ENCODE measurements at regions not wholly inside any gene's neighbourhood (a gene's known extent, or its start where the extent isn't known, plus 50 kb on each side); places are given as distances from the start of the nearest gene placed in this dataset.

- H3K27ac Mint-ChIP-seq = no peak overlapping the region
These were observed 1111.8 kb upstream of the EEF2KMT start for GRCh38 chr16:6209355-6209930.

GRCh38 chr16:6207580-6207979 lies 1110.0 kb upstream of the EEF2KMT start:
- H3K4me1 ChIP-seq (ENCODE audit: insufficient read depth, low read length) = no peaks in the 10 kb centered on the region
- CTCF ChIA-PET = no interaction called here
- no peaks in the 10 kb centered on the region for H3K4me1 Mint-ChIP-seq
- no peak for DNase-seq
- H3K36me3 Mint-ChIP-seq = no peaks in the 10 kb centered on the region
- POLR2A ChIA-PET = no interaction called here
- no peak overlapping the region for H3K27ac Mint-ChIP-seq
- no peaks in the 10 kb centered on the region for H3K27me3 ChIP-seq (ENCODE audit: insufficient read depth, low read length, poor library complexity, severe bottlenecking)
- peaks cover 4 to 30% (median 13%) of the 10 kb centered on the region in 5 donors for H3K9me3 Mint-ChIP-seq
- no peak overlapping the region for H3K27ac ChIP-seq (ENCODE audit: low read depth, low read length)
- no peaks in the 10 kb centered on the region for H3K27me3 Mint-ChIP-seq
- H3K9me3 ChIP-seq (ENCODE audit: low read length) = no peaks in the 10 kb centered on the region
- H3K4me3 Mint-ChIP-seq = no peak overlapping the region
- H3K36me3 ChIP-seq (ENCODE audit: insufficient read depth, low read length) = no peaks in the 10 kb centered on the region
- H3K4me3 ChIP-seq (ENCODE audit: low read length) = no peak overlapping the region

More at GRCh38 chr16:6209355-6209930, 1111.8 kb upstream of the EEF2KMT start:
- Histone ChIP-seq H3K4me3 (ENCODE audit: low read length) (no peak overlapping the region), H3K9me3 (ENCODE audit: low read length) (no peaks in the 10 kb centered on the region), H3K4me1 (ENCODE audit: insufficient read depth, low read length) (no peaks in the 10 kb centered on the region), H3K27ac (ENCODE audit: low read depth, low read length) (no peak overlapping the region), H3K36me3 (ENCODE audit: insufficient read depth, low read length) (no peaks in the 10 kb centered on the region), H3K27me3 (ENCODE audit: insufficient read depth, low read length, poor library complexity, severe bottlenecking) (no peaks in the 10 kb centered on the region)
- no peak for DNase-seq
- no peaks in the 10 kb centered on the region for H3K4me1 Mint-ChIP-seq
- no peaks in the 10 kb centered on the region for H3K36me3 Mint-ChIP-seq
- peaks cover 3 to 21% (median 11%) of the 10 kb centered on the region in 5 donors for H3K9me3 Mint-ChIP-seq
- H3K4me3 Mint-ChIP-seq = no peak overlapping the region
- CTCF ChIA-PET = no interaction called here
- H3K27me3 Mint-ChIP-seq = no peaks in the 10 kb centered on the region
- POLR2A ChIA-PET = no interaction called here

- Histone ChIP-seq H3K4me3 (ENCODE audit: low read length) (no peak overlapping the region), H3K27me3 (ENCODE audit: insufficient read depth, low read length, poor library complexity, severe bottlenecking) (no peaks in the 10 kb centered on the region), H3K27ac (ENCODE audit: low read depth, low read length) (no peak overlapping the region), H3K4me1 (ENCODE audit: insufficient read depth, low read length) (no peaks in the 10 kb centered on the region), H3K9me3 (ENCODE audit: low read length) (no peaks in the 10 kb centered on the region), H3K36me3 (ENCODE audit: insufficient read depth, low read length) (no peaks in the 10 kb centered on the region)
- H3K27ac Mint-ChIP-seq = no peak overlapping the region
- no peaks in the 10 kb centered on the region for H3K27me3 Mint-ChIP-seq
- no peaks in the 10 kb centered on the region for H3K36me3 Mint-ChIP-seq
- no peak overlapping the region for H3K4me3 Mint-ChIP-seq
- DNase-seq = no peak
- H3K4me1 Mint-ChIP-seq = no peaks in the 10 kb centered on the region
- ChIA-PET POLR2A (no interaction called here), CTCF (no interaction called here)
- H3K9me3 Mint-ChIP-seq = peaks cover 5 to 30% (median 13%) of the 10 kb centered on the region in 5 donors
These were observed 1109.5 kb upstream of the EEF2KMT start for GRCh38 chr16:6207124-6207523.

GRCh38 chr16:6206080-6206479 lies 1108.5 kb upstream of the EEF2KMT start:
- Mint-ChIP-seq H3K36me3 (no peaks in the 10 kb centered on the region), H3K27me3 (no peaks in the 10 kb centered on the region), H3K4me3 (no peak overlapping the region), H3K4me1 (no peaks in the 10 kb centered on the region), H3K27ac (no peak overlapping the region), H3K9me3 (peaks cover 5 to 30% (median 12%) of the 10 kb centered on the region in 5 donors)
- H3K4me1 ChIP-seq (ENCODE audit: insufficient read depth, low read length) = no peaks in the 10 kb centered on the region
- H3K4me3 ChIP-seq (ENCODE audit: low read length) = no peak overlapping the region
- no peaks in the 10 kb centered on the region for H3K36me3 ChIP-seq (ENCODE audit: insufficient read depth, low read length)
- POLR2A ChIA-PET = no interaction called here
- CTCF ChIA-PET = no interaction called here
- H3K27me3 ChIP-seq (ENCODE audit: insufficient read depth, low read length, poor library complexity, severe bottlenecking) = no peaks in the 10 kb centered on the region
- H3K27ac ChIP-seq (ENCODE audit: low read depth, low read length) = no peak overlapping the region
- DNase-seq = no peak
- H3K9me3 ChIP-seq (ENCODE audit: low read length) = no peaks in the 10 kb centered on the region

GRCh38 chr16:6204945-6205344 lies 1107.3 kb upstream of the EEF2KMT start:
- no peak for DNase-seq
- POLR2A ChIA-PET = no interaction called here

GRCh38 chr16:6200861-6201260 lies 1103.3 kb upstream of the EEF2KMT start:
- peaks cover 4 to 19% (median 10%) of the 10 kb centered on the region in 5 donors for H3K9me3 Mint-ChIP-seq
- H3K4me3 Mint-ChIP-seq = no peak overlapping the region
- H3K4me1 Mint-ChIP-seq = no peaks in the 10 kb centered on the region
- ChIA-PET CTCF (interaction anchor here (0.7 kb wide), 1 partner anchor 92 kb away, joined by 3 read pairs; no protein-coding TSS in a partner anchor), POLR2A (no interaction called here)
- Histone ChIP-seq H3K4me3 (ENCODE audit: low read length) (no peak overlapping the region), H3K27ac (ENCODE audit: low read depth, low read length) (no peak overlapping the region), H3K4me1 (ENCODE audit: insufficient read depth, low read length) (no peaks in the 10 kb centered on the region), H3K27me3 (ENCODE audit: insufficient read depth, low read length, poor library complexity, severe bottlenecking) (no peaks in the 10 kb centered on the region), H3K36me3 (ENCODE audit: insufficient read depth, low read length) (no peaks in the 10 kb centered on the region), H3K9me3 (ENCODE audit: low read length) (no peaks in the 10 kb centered on the region)
- DNase-seq = no peak
- H3K27me3 Mint-ChIP-seq = no peaks in the 10 kb centered on the region
- no peak overlapping the region for H3K27ac Mint-ChIP-seq
- no peaks in the 10 kb centered on the region for H3K36me3 Mint-ChIP-seq

More at GRCh38 chr16:6204945-6205344, 1107.3 kb upstream of the EEF2KMT start:
- Histone ChIP-seq H3K27me3 (ENCODE audit: insufficient read depth, low read length, poor library complexity, severe bottlenecking) (no peaks in the 10 kb centered on the region), H3K4me3 (ENCODE audit: low read length) (no peak overlapping the region), H3K4me1 (ENCODE audit: insufficient read depth, low read length) (no peaks in the 10 kb centered on the region), H3K9me3 (ENCODE audit: low read length) (no peaks in the 10 kb centered on the region), H3K27ac (ENCODE audit: low read depth, low read length) (no peak overlapping the region), H3K36me3 (ENCODE audit: insufficient read depth, low read length) (no peaks in the 10 kb centered on the region)
- Mint-ChIP-seq H3K27ac (no peak overlapping the region), H3K4me1 (no peaks in the 10 kb centered on the region), H3K4me3 (no peak overlapping the region), H3K27me3 (no peaks in the 10 kb centered on the region), H3K36me3 (no peaks in the 10 kb centered on the region), H3K9me3 (peaks cover 6 to 30% (median 10%) of the 10 kb centered on the region in 5 donors)
- CTCF ChIA-PET = no interaction called here

GRCh38 chr16:6200271-6200670 lies 1102.7 kb upstream of the EEF2KMT start:
- H3K27ac Mint-ChIP-seq = no peak overlapping the region
- no peaks in the 10 kb centered on the region for H3K4me1 Mint-ChIP-seq
- no peaks in the 10 kb centered on the region for H3K27me3 Mint-ChIP-seq
- no peaks in the 10 kb centered on the region for H3K4me1 ChIP-seq (ENCODE audit: insufficient read depth, low read length)
- POLR2A ChIA-PET = no interaction called here
- H3K9me3 Mint-ChIP-seq = peaks cover 4 to 14% (median 11%) of the 10 kb centered on the region in 5 donors
- CTCF ChIA-PET = no interaction called here
- H3K4me3 ChIP-seq (ENCODE audit: low read length) = no peak overlapping the region
- no peak for DNase-seq
- no peaks in the 10 kb centered on the region for H3K27me3 ChIP-seq (ENCODE audit: insufficient read depth, low read length, poor library complexity, severe bottlenecking)
- no peaks in the 10 kb centered on the region for H3K36me3 ChIP-seq (ENCODE audit: insufficient read depth, low read length)
- no peaks in the 10 kb centered on the region for H3K9me3 ChIP-seq (ENCODE audit: low read length)
- H3K36me3 Mint-ChIP-seq = no peaks in the 10 kb centered on the region
- H3K27ac ChIP-seq (ENCODE audit: low read depth, low read length) = no peak overlapping the region
- no peak overlapping the region for H3K4me3 Mint-ChIP-seq

- no peak overlapping the region for H3K4me3 ChIP-seq (ENCODE audit: low read length)
- Mint-ChIP-seq H3K36me3 (no peaks in the 10 kb centered on the region), H3K9me3 (peaks cover 5 to 16% (median 10%) of the 10 kb centered on the region in 5 donors), H3K4me1 (no peaks in the 10 kb centered on the region), H3K27ac (no peak overlapping the region), H3K27me3 (no peaks in the 10 kb centered on the region), H3K4me3 (no peak overlapping the region)
- no peaks in the 10 kb centered on the region for H3K36me3 ChIP-seq (ENCODE audit: insufficient read depth, low read length)
- CTCF ChIA-PET = no interaction called here
- H3K4me1 ChIP-seq (ENCODE audit: insufficient read depth, low read length) = no peaks in the 10 kb centered on the region
- POLR2A ChIA-PET = no interaction called here
- no peak for DNase-seq
- no peaks in the 10 kb centered on the region for H3K9me3 ChIP-seq (ENCODE audit: low read length)
- H3K27ac ChIP-seq (ENCODE audit: low read depth, low read length) = no peak overlapping the region
- no peaks in the 10 kb centered on the region for H3K27me3 ChIP-seq (ENCODE audit: insufficient read depth, low read length, poor library complexity, severe bottlenecking)
These were observed 1098.4 kb upstream of the EEF2KMT start for GRCh38 chr16:6195966-6196365.

GRCh38 chr16:6193718-6194117 lies 1096.1 kb upstream of the EEF2KMT start:
- H3K4me3 ChIP-seq (ENCODE audit: low read length) = no peak overlapping the region
- no peaks in the 10 kb centered on the region for H3K9me3 ChIP-seq (ENCODE audit: low read length)
- Mint-ChIP-seq H3K36me3 (no peaks in the 10 kb centered on the region), H3K9me3 (peaks cover 4 to 13% (median 10%) of the 10 kb centered on the region in 5 donors), H3K4me1 (no peaks in the 10 kb centered on the region), H3K27ac (no peak overlapping the region), H3K4me3 (no peak overlapping the region), H3K27me3 (no peaks in the 10 kb centered on the region)
- no peaks in the 10 kb centered on the region for H3K36me3 ChIP-seq (ENCODE audit: insufficient read depth, low read length)
- DNase-seq = no peak
- H3K27ac ChIP-seq (ENCODE audit: low read depth, low read length) = no peak overlapping the region
- ChIA-PET CTCF (no interaction called here), POLR2A (no interaction called here)
- H3K27me3 ChIP-seq (ENCODE audit: insufficient read depth, low read length, poor library complexity, severe bottlenecking) = no peaks in the 10 kb centered on the region
- no peaks in the 10 kb centered on the region for H3K4me1 ChIP-seq (ENCODE audit: insufficient read depth, low read length)
